ENCODE measurements at regions not wholly inside any gene's neighbourhood (a gene's known extent, or its start where the extent isn't known, plus 50 kb on each side); places are given as distances from the start of the nearest gene placed in this dataset.

- TF ChIP-seq CTCF (IDR thresholded peaks at IDR 0.05) (no peak), POLR2A (IDR thresholded peaks at IDR 0.05) (no peak)
Observed at GRCh38 chr5:6180231-6180872, 198.0 kb downstream of the MED10 start.

Measured in adrenal gland (tissue), 5 donors.